OCI-LY3 (cell line): ENCODE measurements at regions not wholly inside any gene's neighbourhood (a gene's known extent, or its start where the extent isn't known, plus 50 kb on each side); places are given as distances from the start of the nearest gene placed in this dataset.

Source experiments
- H2AFZ ChIP-seq: fragments of 200-600, 300-600 bp; shearing (Covaris generic); 2 replicates; pipeline ENCODE4 v1.6.0; 2014; ENCODE audit warnings: antibody characterized with exemption, low read depth, low read length
- H3K27ac ChIP-seq: fragments of 200-600, 300-600 bp; sonication (generic); 2 replicates; pipeline ENCODE4 v1.5.1; 2014; ENCODE audit warnings: mild to moderate bottlenecking, low read length, moderate library complexity, mixed read lengths
- H3K27me3 ChIP-seq: fragments of 200-600, 300-600 bp; sonication (generic); 2 replicates; pipeline ENCODE4 v1.6.1; 2014; ENCODE audit warnings: low read depth, low read length, mixed read lengths
- H3K36me3 ChIP-seq: fragments of 200-600, 300-600 bp; sonication (generic); replicated peaks from 2 replicates; pipeline ENCODE3; 2014; ENCODE audit warnings: low read depth, low read length, mixed read lengths
- H3K4me1 ChIP-seq: fragments of 300-600, 200-600 bp; sonication (generic); 2 replicates; pipeline ENCODE4 v1.6.1; 2014; ENCODE audit warnings: low read length, mixed read lengths
- H3K4me2 ChIP-seq: fragments of 200-600, 300-600 bp; sonication (generic); 2 replicates; pipeline ENCODE4 v1.6.1; 2014; ENCODE audit warnings: low read length, mixed read lengths
- H3K4me3 ChIP-seq: fragments of 300-600, 200-600 bp; sonication (generic); 2 replicates; pipeline ENCODE4 v1.5.1; 2014; ENCODE audit warnings: antibody characterized with exemption, mild to moderate bottlenecking, low read length, moderate library complexity
- H3K79me2 ChIP-seq: fragments of 300-600, 200-600 bp; shearing (Covaris generic); 2 replicates; pipeline ENCODE4 v1.6.1; 2014; ENCODE audit warnings: mild to moderate bottlenecking, low read length, mixed read lengths
- H3K9ac ChIP-seq: fragments of 300-600, 200-600 bp; shearing (Covaris generic); 2 replicates; pipeline ENCODE4 v1.6.0; 2014; ENCODE audit warnings: mild to moderate bottlenecking, low read length, moderate library complexity
- H3K9me3 ChIP-seq: fragments of 200-600, 300-600 bp; shearing (Covaris generic); 2 replicates; pipeline ENCODE4 v1.6.1; 2014; ENCODE audit warnings: low read length, mixed read lengths; ENCODE audit not compliant: insufficient read depth
- H4K20me1 ChIP-seq: fragments of 200-600, 300-600 bp; sonication (generic); 2 replicates; pipeline ENCODE4 v1.6.1; 2016; ENCODE audit warnings: low read length, mixed read lengths; ENCODE audit not compliant: insufficient read depth
- EZH2phosphoT487 ChIP-seq: fragments of 200-600 bp; shearing (Covaris generic); IDR thresholded peaks from 2 replicates; pipeline ENCODE4 v1.6.1; 2018; ENCODE audit warnings: antibody characterized with exemption, mixed run types, low read depth
- TF ChIP-seq, protein P1 (sequence below): fragments of 200-600, 300-600 bp; sonication (generic); IDR thresholded peaks from 2 replicates; pipeline ENCODE4 v1.5.1; 2014; ENCODE audit warnings: antibody characterized with exemption, low read length, low read depth

DNA sequence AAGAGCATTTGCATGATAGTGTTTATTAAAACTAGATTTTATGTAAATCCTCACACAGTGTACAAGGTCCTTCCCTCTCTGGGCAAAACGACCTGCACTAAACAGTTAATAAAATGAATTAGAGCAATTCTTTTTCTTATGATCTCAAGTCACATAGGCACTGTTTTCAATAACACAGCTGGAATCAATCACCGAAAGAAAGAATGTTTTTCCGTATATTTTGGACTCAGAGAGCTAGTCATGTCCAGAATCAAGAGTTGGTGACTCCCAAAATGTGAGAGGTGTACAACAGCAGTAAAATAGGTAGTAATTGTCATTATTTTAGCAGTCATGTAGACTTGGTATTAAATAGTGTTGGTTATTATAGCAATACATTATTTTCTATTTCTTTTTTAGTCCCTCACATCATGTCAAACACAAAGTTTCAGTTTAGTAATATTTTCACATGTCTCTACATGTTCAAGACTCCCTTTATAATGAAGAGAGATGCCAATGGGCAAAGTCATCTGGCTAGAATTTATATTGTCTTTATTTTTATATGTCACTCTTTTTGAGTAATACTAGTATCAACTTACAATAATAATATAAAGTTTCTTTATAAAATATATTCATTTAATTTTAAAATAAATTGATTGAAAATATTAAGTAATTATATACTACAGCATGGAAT lies 448.6 kb upstream of the CDIN1 start:
- H3K27me3 ChIP-seq = no peaks in the 10 kb centered on the region
- no peaks in the 10 kb centered on the region for H3K79me2 ChIP-seq
- H3K4me3 ChIP-seq = no peak overlapping the region
- H3K36me3 ChIP-seq = no peaks in the 10 kb centered on the region
- H3K9me3 ChIP-seq = no peaks in the 10 kb centered on the region
- no peak for TF ChIP-seq EZH2phosphoT487
- TF ChIP-seq, protein P1, sequence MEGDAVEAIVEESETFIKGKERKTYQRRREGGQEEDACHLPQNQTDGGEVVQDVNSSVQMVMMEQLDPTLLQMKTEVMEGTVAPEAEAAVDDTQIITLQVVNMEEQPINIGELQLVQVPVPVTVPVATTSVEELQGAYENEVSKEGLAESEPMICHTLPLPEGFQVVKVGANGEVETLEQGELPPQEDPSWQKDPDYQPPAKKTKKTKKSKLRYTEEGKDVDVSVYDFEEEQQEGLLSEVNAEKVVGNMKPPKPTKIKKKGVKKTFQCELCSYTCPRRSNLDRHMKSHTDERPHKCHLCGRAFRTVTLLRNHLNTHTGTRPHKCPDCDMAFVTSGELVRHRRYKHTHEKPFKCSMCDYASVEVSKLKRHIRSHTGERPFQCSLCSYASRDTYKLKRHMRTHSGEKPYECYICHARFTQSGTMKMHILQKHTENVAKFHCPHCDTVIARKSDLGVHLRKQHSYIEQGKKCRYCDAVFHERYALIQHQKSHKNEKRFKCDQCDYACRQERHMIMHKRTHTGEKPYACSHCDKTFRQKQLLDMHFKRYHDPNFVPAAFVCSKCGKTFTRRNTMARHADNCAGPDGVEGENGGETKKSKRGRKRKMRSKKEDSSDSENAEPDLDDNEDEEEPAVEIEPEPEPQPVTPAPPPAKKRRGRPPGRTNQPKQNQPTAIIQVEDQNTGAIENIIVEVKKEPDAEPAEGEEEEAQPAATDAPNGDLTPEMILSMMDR = no peak
- H3K4me2 ChIP-seq = no peak overlapping the region
- H3K4me1 ChIP-seq = no peaks in the 10 kb centered on the region
- H4K20me1 ChIP-seq = no peaks in the 10 kb centered on the region
- H2AFZ ChIP-seq = no peak overlapping the region
- H3K27ac ChIP-seq = no peak overlapping the region
- no peak overlapping the region for H3K9ac ChIP-seq

DNA sequence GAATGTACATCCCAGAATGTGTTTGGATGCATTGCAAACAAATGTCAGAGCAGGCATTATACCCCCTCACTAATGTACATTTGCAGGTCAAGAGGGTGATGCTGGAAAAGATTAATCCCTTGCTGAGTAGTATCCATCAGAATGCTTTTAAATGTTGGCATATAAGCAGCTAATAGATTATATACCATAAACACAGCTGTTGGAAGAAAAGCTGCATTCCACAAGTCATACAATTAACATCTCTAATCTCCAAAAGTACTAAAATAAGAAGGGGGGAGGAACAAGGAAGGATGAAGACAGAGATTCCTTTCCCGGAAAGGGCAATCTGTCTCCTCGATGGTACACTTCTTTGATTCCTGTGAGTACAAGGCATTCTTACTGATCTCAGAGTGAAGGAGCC lies 445.7 kb upstream of the CDIN1 start:
- Histone ChIP-seq H3K36me3 (no peaks in the 10 kb centered on the region), H2AFZ (no peak overlapping the region), H3K9ac (no peak overlapping the region), H4K20me1 (no peaks in the 10 kb centered on the region), H3K27me3 (no peaks in the 10 kb centered on the region), H3K4me3 (no peak overlapping the region), H3K9me3 (no peaks in the 10 kb centered on the region), H3K79me2 (no peaks in the 10 kb centered on the region), H3K4me2 (no peak overlapping the region), H3K27ac (no peak overlapping the region), H3K4me1 (no peaks in the 10 kb centered on the region)
- TF ChIP-seq EZH2phosphoT487 = no peak
- TF ChIP-seq, protein P1 = no peak

DNA sequence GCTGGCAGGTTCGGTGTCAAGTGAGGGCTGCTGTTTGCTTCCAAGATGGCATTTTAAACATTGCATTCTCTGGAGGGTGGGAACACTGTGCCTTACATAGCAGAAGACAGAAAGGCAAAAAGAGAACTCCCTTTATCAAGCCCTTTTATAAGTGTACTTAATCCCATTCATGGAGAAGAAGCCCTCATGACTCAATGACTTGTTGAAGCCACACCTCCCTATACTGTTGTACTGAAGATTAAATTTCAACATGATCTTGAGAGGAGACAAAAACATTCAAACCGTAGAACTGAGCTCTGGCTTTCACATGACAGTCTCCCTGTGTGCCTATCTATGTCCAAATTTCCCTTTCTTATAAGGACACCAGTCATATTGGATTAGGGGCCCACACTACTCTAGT lies 443.4 kb upstream of the CDIN1 start:
- Histone ChIP-seq H3K27me3 (no peaks in the 10 kb centered on the region), H3K36me3 (no peaks in the 10 kb centered on the region), H3K9me3 (no peaks in the 10 kb centered on the region), H3K79me2 (no peaks in the 10 kb centered on the region), H4K20me1 (no peaks in the 10 kb centered on the region), H3K4me3 (no peak overlapping the region), H3K9ac (no peak overlapping the region), H2AFZ (no peak overlapping the region), H3K4me1 (no peaks in the 10 kb centered on the region), H3K4me2 (no peak overlapping the region), H3K27ac (no peak overlapping the region)
- TF ChIP-seq EZH2phosphoT487 = no peak
- TF ChIP-seq, protein P1 = no peak

DNA sequence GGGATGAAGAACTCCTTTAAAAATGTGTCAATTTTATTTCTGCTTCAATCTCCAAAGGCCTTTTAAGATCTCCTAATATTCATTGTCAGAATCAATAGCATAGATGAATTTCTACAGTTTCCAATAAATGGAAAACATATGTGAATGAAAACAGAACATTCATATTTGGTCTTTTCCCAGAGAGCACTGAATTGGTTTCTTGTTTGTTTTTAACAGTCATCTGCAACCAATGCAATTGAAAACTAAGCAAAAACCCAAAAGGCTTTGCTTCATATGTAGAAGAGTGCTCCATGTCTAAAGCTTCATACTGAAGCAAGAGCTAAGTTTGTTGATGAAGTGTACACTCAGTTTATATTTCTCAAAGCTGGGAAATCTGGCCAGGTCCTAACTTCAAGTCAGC lies 426.5 kb upstream of the CDIN1 start:
- no peak for TF ChIP-seq EZH2phosphoT487
- TF ChIP-seq, protein P1 = no peak
- Histone ChIP-seq H3K27ac (no peak overlapping the region), H3K4me2 (no peak overlapping the region), H3K4me3 (no peak overlapping the region), H3K36me3 (no peaks in the 10 kb centered on the region), H3K27me3 (no peaks in the 10 kb centered on the region), H3K79me2 (no peaks in the 10 kb centered on the region), H3K9ac (no peak overlapping the region), H4K20me1 (no peaks in the 10 kb centered on the region), H3K9me3 (0 out of 2 replicates have a peak, but pooled peaks cover 7% of the 10 kb centered on the region), H3K4me1 (no peaks in the 10 kb centered on the region), H2AFZ (no peak overlapping the region)
